GM23338 (cell line): ENCODE measurements at regions not wholly inside any gene's neighbourhood (a gene's known extent, or its start where the extent isn't known, plus 50 kb on each side); places are given as distances from the start of the nearest gene placed in this dataset.

ENCODE experiments used
- CTCF ChIP-seq, 2 experiments: fragments of 200-600 bp in 1 of 2; sonication (generic) in 1 of 2; conservative IDR thresholded peaks; 2 replicates each; pipeline versions ENCODE4 v1.5.1 to v1.6.1; 2016 to 2017; ENCODE audit warnings: antibody characterized with exemption in 2 of 2, low read depth in 2 of 2, mild to moderate bottlenecking in 2 of 2, moderate library complexity in 1 of 2
- EZH2 ChIP-seq: fragments of 200-600 bp; sonication (generic); IDR thresholded peaks from one replicate; pipeline ENCODE4 v1.8.0; 2017; ENCODE audit warnings: antibody characterized with exemption, mild to moderate bottlenecking, low read depth; ENCODE audit not compliant: unreplicated experiment
- JUNB ChIP-seq: IDR thresholded peaks from one replicate; pipeline ENCODE4 v1.6.1; 2016; ENCODE audit warnings: antibody characterized with exemption; ENCODE audit not compliant: unreplicated experiment
- REST ChIP-seq: IDR thresholded peaks from one replicate; pipeline ENCODE4 v1.6.1; 2018; ENCODE audit warnings: antibody characterized with exemption; ENCODE audit not compliant: unreplicated experiment
- ZNF114 ChIP-seq: fragments of 250-450 bp; sonication (Bioruptor Pico); IDR thresholded peaks from 2 replicates; pipeline ENCODE4 v1.5.0; 2020; ENCODE audit warnings: mild to moderate bottlenecking, moderate library complexity

- TF ChIP-seq CTCF (conservative IDR thresholded peaks at IDR 0.05; ENCODE audit: low read depth in 2 of 2): no peak
- no peak for TF ChIP-seq EZH2
- no peak for TF ChIP-seq REST
- TF ChIP-seq JUNB: no peak
- TF ChIP-seq ZNF114 (CRISPR knock-in tag): no peak
These were observed 425.6 kb upstream of the NECTIN3 start for GRCh38 chr3:110646055-110646454.
